ENCODE measurements at regions not wholly inside any gene's neighbourhood (a gene's known extent, or its start where the extent isn't known, plus 50 kb on each side); places are given as distances from the start of the nearest gene placed in this dataset.

DNA sequence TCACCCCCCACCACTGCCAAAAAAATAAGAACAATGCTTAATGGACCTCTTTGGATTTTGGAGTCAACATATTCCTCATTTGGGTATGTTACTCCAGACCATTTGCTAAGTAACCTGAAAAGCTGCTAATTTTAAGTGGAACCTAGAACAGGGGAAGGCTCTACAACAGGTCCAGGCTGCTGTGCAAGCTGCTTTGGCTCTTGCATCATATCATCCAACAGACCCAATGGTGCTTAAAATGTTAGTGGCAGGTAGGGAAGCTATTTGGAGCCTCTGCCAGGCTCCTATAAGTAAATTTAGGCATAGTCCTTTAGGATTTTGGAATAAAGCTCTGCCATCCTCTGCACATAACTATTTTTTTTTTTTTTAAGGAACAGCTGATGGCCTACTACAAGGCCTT is 132.2 kb upstream of the PMCH start:
- TF ChIP-seq EZH2 (IDR thresholded peaks at IDR 0.05; ENCODE audit: borderline replicate concordance, low read depth, low read length, severe bottlenecking), result no peak
- TF ChIP-seq, protein P1, sequence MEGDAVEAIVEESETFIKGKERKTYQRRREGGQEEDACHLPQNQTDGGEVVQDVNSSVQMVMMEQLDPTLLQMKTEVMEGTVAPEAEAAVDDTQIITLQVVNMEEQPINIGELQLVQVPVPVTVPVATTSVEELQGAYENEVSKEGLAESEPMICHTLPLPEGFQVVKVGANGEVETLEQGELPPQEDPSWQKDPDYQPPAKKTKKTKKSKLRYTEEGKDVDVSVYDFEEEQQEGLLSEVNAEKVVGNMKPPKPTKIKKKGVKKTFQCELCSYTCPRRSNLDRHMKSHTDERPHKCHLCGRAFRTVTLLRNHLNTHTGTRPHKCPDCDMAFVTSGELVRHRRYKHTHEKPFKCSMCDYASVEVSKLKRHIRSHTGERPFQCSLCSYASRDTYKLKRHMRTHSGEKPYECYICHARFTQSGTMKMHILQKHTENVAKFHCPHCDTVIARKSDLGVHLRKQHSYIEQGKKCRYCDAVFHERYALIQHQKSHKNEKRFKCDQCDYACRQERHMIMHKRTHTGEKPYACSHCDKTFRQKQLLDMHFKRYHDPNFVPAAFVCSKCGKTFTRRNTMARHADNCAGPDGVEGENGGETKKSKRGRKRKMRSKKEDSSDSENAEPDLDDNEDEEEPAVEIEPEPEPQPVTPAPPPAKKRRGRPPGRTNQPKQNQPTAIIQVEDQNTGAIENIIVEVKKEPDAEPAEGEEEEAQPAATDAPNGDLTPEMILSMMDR (IDR thresholded peaks at IDR 0.05; ENCODE audit: borderline replicate concordance, extremely low read depth, low read length, poor library complexity, severe bottlenecking), result no peak

Data from DND-41 (cell line).